HCT116 (cell line): ENCODE measurements at regions not wholly inside any gene's neighbourhood (a gene's known extent, or its start where the extent isn't known, plus 50 kb on each side); places are given as distances from the start of the nearest gene placed in this dataset.

ENCODE experiments used
- ATF3 ChIP-seq: IDR thresholded peaks from 2 replicates; pipeline ENCODE4 v1.6.1; 2012
- CTCF ChIP-seq, 3 experiments: fragments of 200-600 bp in 1 of 3; sonication (generic) in 1 of 3; IDR thresholded peaks in 2 of 3; conservative IDR thresholded peaks in 1 of 3; 2 replicates each; pipeline ENCODE4 v1.5.1; 2012 to 2017; ENCODE audit warnings: low read depth in 2 of 3, low read length in 2 of 3, antibody characterized with exemption in 1 of 3, borderline replicate concordance in 1 of 3, control low read depth in 1 of 3, mild to moderate bottlenecking in 1 of 3, mixed read lengths in 1 of 3, mixed run types in 1 of 3, moderate library complexity in 1 of 3; ENCODE audit not compliant: insufficient read depth in 1 of 3
- ELF1 ChIP-seq: IDR thresholded peaks from 2 replicates; pipeline ENCODE4 v1.6.1; 2012; ENCODE audit warnings: low read depth, borderline replicate concordance
- EZH2 ChIP-seq: fragments of 200-600 bp; sonication (generic); IDR thresholded peaks from 2 replicates; pipeline ENCODE4 v1.6.1; 2017; ENCODE audit warnings: antibody characterized with exemption, mixed run types
- MAX ChIP-seq: IDR thresholded peaks from 2 replicates; pipeline ENCODE4 v1.6.1; 2012
- POLR2A ChIP-seq: IDR thresholded peaks from 2 replicates; pipeline ENCODE4 v1.7.0; 2011; ENCODE audit warnings: borderline replicate concordance; ENCODE audit not compliant: insufficient read depth, insufficient read length; ENCODE audit errors: extremely low read depth
- RAD21 ChIP-seq: IDR thresholded peaks from 2 replicates; pipeline ENCODE4 v1.6.1; 2012; ENCODE audit warnings: low read depth, mild to moderate bottlenecking
- SIN3A ChIP-seq: IDR thresholded peaks from 2 replicates; pipeline ENCODE4 v1.6.1; 2012; ENCODE audit warnings: low read depth
- YY1 ChIP-seq: IDR thresholded peaks from 2 replicates; pipeline ENCODE4 v1.6.1; 2011; ENCODE audit warnings: low read length, low read depth, moderate library complexity, mild to moderate bottlenecking; ENCODE audit not compliant: insufficient replicate concordance; ENCODE audit errors: extremely low read depth

GRCh38 chr6:110044096-110044495 is 66.0 kb downstream of the GPR6 start:
- no peak for TF ChIP-seq POLR2A
- no peak for TF ChIP-seq CTCF (IDR thresholded peaks at IDR 0.05 in 2 of 3, conservative IDR thresholded peaks at IDR 0.05 in 1 of 3; ENCODE audit: borderline replicate concordance in 1 of 3, insufficient read depth in 1 of 3, low read depth in 2 of 3, low read length in 2 of 3)
- no peak for TF ChIP-seq ELF1
- no peak for TF ChIP-seq EZH2
- no peak for TF ChIP-seq ATF3
- TF ChIP-seq RAD21 = no peak
- TF ChIP-seq SIN3A = no peak
- TF ChIP-seq YY1 = no peak
- TF ChIP-seq MAX = no peak
